ENCODE measurements at regions not wholly inside any gene's neighbourhood (a gene's known extent, or its start where the extent isn't known, plus 50 kb on each side); places are given as distances from the start of the nearest gene placed in this dataset.

DNA sequence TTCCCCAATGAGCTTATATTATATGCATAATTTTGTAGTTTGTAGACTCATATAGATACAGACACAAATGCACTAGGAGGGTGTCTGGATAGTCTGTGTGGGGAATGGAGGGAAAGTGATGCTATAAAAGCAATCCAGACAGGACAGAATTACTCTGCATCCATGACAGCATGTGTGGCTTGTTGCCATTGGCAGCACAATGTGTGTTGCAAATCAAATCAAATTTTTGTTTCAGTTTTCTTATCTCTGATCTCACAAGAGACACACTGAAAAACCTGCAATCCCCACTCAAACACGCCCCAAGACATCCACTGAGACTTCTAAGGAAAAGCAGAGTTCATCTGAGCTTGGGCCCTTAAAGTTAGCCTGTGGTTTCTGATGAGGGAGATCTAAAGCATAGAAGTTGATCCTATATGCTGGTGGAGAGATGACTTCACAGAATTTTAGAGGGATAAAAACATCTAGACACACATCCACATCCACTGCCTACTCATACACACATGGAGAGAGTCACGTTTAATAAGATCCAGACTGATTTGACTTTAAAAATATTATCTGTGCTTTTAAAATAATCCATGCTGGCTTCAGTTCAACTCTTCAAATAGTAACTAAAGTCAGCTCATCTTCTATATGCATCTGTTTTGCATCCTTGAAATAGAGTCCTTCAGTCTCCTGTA lies 313.0 kb upstream of the PLXNA2 start:
- Histone ChIP-seq H3K4me3 (no peak overlapping the region), H3K27me3 (no peaks in the 10 kb centered on the region), H3K9me3 (no peaks in the 10 kb centered on the region), H3K27ac (no peak overlapping the region), H3K4me1 (ENCODE audit: insufficient read depth) (no peaks in the 10 kb centered on the region), H3K36me3 (no peaks in the 10 kb centered on the region)
- TF ChIP-seq, protein P1, sequence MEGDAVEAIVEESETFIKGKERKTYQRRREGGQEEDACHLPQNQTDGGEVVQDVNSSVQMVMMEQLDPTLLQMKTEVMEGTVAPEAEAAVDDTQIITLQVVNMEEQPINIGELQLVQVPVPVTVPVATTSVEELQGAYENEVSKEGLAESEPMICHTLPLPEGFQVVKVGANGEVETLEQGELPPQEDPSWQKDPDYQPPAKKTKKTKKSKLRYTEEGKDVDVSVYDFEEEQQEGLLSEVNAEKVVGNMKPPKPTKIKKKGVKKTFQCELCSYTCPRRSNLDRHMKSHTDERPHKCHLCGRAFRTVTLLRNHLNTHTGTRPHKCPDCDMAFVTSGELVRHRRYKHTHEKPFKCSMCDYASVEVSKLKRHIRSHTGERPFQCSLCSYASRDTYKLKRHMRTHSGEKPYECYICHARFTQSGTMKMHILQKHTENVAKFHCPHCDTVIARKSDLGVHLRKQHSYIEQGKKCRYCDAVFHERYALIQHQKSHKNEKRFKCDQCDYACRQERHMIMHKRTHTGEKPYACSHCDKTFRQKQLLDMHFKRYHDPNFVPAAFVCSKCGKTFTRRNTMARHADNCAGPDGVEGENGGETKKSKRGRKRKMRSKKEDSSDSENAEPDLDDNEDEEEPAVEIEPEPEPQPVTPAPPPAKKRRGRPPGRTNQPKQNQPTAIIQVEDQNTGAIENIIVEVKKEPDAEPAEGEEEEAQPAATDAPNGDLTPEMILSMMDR (IDR thresholded peaks at IDR 0.05), result no peak
- no peak for TF ChIP-seq EP300 (IDR thresholded peaks at IDR 0.05)
- TF ChIP-seq POLR2A (IDR thresholded peaks at IDR 0.05), result no peak
- 77 to 83% (median 78%) methylated on average over 2 of the region's 2 CpGs for WGBS, 3 donors
- intact Hi-C loops (cut with DNase I), result no loop called here
- no peak for DNase-seq

DNA sequence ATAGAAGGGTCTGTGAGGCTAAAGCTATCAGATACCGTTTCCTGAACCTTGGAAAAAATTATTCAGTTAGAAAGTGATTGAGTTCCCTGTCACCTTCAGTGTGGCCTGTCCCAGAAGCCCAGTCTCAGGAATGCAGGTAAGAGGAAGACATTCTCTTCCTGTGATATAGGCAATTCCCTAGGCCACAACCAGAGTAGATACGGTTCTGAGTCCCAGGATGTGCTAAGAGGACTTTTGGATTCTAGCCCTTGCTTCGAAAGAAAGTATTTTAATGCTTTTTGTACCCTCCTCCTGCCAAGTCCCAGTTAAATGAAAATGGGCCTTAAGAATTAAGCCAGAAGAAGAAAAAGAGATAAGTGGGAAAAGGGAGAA lies 313.5 kb upstream of the PLXNA2 start:
- intact Hi-C loops (cut with DNase I), result no loop called here
- H3K4me3 ChIP-seq, result no peak overlapping the region
- no peak for DNase-seq
- no peaks in the 10 kb centered on the region for H3K9me3 ChIP-seq
- no peaks in the 10 kb centered on the region for H3K27me3 ChIP-seq
- 73 to 83% (median 76%) methylated on average over 3 of the region's 3 CpGs for WGBS, 3 donors
- TF ChIP-seq, protein P1 (IDR thresholded peaks at IDR 0.05), result no peak
- TF ChIP-seq POLR2A (IDR thresholded peaks at IDR 0.05) (no peak), EP300 (IDR thresholded peaks at IDR 0.05) (no peak)
- no peak overlapping the region for H3K27ac ChIP-seq
- no peaks in the 10 kb centered on the region for H3K4me1 ChIP-seq (ENCODE audit: insufficient read depth)
- H3K36me3 ChIP-seq, result no peaks in the 10 kb centered on the region

DNA sequence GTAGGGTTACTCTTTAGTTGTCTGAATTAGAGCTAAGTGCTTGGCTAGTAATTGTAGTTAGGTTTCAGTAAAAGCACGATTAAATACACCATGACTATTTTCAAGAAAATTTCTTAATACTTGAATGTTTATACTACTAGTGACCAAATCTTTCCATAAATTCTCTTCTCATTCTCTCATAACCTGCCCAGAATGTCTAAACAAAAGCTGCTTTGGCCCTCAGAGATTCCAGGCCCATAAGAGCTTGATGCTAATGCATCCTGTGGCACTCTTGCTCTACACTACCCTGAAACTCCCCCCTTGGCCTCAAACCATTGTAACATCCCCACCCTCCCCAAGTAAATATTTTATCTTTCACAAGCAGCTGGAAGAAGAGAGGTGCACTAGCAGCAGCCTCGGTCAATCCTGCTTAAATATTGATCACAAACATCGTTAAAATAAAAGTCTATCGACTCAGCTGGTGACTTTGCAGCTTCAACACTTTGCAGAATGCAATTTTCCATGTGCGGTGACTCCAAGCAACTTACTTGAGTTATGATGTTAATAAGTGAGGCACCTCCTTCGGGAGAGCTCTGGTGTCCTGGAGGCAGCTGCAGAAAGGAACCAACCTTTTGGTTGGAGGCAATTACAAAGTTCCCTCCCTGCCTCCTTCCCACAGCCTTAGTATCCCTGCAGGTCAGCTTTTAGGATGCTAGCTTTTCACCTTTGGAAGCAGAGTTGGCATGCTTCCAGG lies 315.6 kb upstream of the PLXNA2 start:
- no peak for TF ChIP-seq EP300 (IDR thresholded peaks at IDR 0.05)
- no peak for TF ChIP-seq POLR2A (IDR thresholded peaks at IDR 0.05)
- TF ChIP-seq, protein P1 (IDR thresholded peaks at IDR 0.05), result no peak
- intact Hi-C loops (cut with DNase I), result no loop called here
- peak in 2 of 5 donors; percentile 13 to 29 for DNase-seq
- H3K27me3 ChIP-seq, result no peaks in the 10 kb centered on the region
- no peak overlapping the region for H3K4me3 ChIP-seq
- no peak overlapping the region for H3K27ac ChIP-seq
- H3K36me3 ChIP-seq, result no peaks in the 10 kb centered on the region
- no peaks in the 10 kb centered on the region for H3K9me3 ChIP-seq
- no peaks in the 10 kb centered on the region for H3K4me1 ChIP-seq (ENCODE audit: insufficient read depth)
- 33 to 42% (median 35%) methylated on average over 6 of the region's 6 CpGs for WGBS, 3 donors

DNA sequence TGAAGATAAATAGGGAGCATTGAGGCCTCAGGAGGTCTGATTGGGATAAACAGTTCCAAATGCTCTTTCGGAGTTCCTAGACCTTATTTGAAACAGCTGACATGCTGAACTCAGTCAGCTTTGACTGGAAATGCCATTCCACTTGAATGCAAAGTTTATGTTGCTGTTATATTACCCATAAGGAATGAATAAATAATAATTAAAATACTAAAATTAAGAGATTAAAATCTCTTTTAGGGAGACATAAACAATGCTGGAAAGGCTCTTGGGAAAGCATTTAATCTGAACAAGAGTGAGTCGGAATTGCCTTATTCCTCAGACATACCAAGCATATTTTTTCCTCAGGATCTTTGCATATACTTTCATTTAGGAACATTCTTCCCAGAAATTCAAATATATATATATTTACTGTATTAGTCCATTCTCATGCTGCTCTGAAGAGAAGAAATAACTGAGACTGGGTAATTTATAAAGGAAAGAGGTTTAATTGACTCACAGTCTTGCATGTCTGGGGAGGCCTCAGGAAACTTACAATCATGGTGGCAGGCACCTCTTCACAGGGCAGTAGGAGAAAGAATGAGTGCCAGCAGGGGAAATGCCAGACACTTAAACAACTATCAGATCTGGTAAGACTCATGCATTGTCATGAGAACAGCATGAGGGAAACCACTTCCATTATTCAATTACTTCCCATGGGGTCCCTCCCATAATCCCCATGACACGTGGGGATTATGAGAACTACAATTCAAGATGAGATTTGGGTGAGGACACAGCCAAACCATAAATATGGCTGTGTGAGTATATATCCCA lies 318.2 kb upstream of the PLXNA2 start:
- intact Hi-C loops (cut with DNase I), result no loop called here
- H3K4me3 ChIP-seq, result no peak overlapping the region
- no peaks in the 10 kb centered on the region for H3K9me3 ChIP-seq
- 44 to 68% (median 63%) methylated on average over 3 of the region's 3 CpGs for WGBS, 3 donors
- no peaks in the 10 kb centered on the region for H3K27me3 ChIP-seq
- H3K27ac ChIP-seq, result no peak overlapping the region
- no peaks in the 10 kb centered on the region for H3K36me3 ChIP-seq
- TF ChIP-seq EP300 (IDR thresholded peaks at IDR 0.05) (no peak), POLR2A (IDR thresholded peaks at IDR 0.05) (no peak)
- TF ChIP-seq, protein P1 (IDR thresholded peaks at IDR 0.05), result no peak
- no peak for DNase-seq
- H3K4me1 ChIP-seq (ENCODE audit: insufficient read depth), result no peaks in the 10 kb centered on the region
